Brain microvascular endothelial cell (primary cell): ENCODE measurements at regions not wholly inside any gene's neighbourhood (a gene's known extent, or its start where the extent isn't known, plus 50 kb on each side); places are given as distances from the start of the nearest gene placed in this dataset.

Source experiments
- DNase-seq: peaks from one replicate; pipeline ENCODE4 v3.0.0-alpha.2; 2020
- H3K27ac ChIP-seq: fragments of 250-450 bp; sonication (Bioruptor Pico); 2 replicates; pipeline ENCODE4 v1.5.1; 2020; ENCODE audit warnings: mild to moderate bottlenecking, moderate library complexity
- H3K27me3 ChIP-seq: fragments of 250-450 bp; sonication (Bioruptor Pico); replicated peaks from 2 replicates; pipeline ENCODE4 v1.5.1; 2020; ENCODE audit warnings: mild to moderate bottlenecking
- H3K36me3 ChIP-seq: fragments of 250-450 bp; sonication (Bioruptor Pico); replicated peaks from 2 replicates; pipeline ENCODE4 v1.5.1; 2020; ENCODE audit warnings: mild to moderate bottlenecking
- H3K4me3 ChIP-seq: 2 replicates; pipeline ENCODE4 v1.5.1; 2011; ENCODE audit warnings: low read depth, mild to moderate bottlenecking, control low read depth, low read length, moderate library complexity
- in situ Hi-C: cut with HindIII; loops from 2 replicates; pipeline ENCODE4 v1.10.0; 2017; ENCODE audit warnings: low sequenced_read_pairs, low pct_ligation_motif_present
- TF ChIP-seq, protein P1 (sequence below): IDR thresholded peaks from 2 replicates; pipeline ENCODE4 v1.5.1; 2011; ENCODE audit warnings: low read depth, mild to moderate bottlenecking, moderate library complexity, low read length, control low read depth, inconsistent platforms; ENCODE audit errors: missing control alignments

DNA sequence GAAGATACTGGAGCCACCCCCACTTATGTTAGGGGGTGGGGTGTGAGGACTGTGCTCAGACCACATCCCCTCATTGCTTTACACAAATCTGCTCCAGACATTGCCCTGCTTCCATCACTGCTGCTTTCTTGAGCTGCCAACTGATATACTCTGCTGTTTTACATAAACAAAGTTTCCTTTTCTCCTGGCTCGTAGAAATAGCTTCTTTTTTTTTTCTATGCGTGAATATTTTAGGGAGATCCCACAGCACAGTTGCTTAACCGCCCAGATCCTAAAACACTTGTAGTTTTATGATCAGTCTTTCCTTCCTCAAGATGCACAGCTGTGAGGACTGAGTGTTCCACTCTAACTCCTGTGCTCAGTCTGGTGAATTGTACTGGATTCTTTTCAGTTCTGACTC is 768.4 kb downstream of the PCDH18 start:
- TF ChIP-seq, protein P1, sequence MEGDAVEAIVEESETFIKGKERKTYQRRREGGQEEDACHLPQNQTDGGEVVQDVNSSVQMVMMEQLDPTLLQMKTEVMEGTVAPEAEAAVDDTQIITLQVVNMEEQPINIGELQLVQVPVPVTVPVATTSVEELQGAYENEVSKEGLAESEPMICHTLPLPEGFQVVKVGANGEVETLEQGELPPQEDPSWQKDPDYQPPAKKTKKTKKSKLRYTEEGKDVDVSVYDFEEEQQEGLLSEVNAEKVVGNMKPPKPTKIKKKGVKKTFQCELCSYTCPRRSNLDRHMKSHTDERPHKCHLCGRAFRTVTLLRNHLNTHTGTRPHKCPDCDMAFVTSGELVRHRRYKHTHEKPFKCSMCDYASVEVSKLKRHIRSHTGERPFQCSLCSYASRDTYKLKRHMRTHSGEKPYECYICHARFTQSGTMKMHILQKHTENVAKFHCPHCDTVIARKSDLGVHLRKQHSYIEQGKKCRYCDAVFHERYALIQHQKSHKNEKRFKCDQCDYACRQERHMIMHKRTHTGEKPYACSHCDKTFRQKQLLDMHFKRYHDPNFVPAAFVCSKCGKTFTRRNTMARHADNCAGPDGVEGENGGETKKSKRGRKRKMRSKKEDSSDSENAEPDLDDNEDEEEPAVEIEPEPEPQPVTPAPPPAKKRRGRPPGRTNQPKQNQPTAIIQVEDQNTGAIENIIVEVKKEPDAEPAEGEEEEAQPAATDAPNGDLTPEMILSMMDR: no peak
- no peak overlapping the region for H3K27ac ChIP-seq

DNA sequence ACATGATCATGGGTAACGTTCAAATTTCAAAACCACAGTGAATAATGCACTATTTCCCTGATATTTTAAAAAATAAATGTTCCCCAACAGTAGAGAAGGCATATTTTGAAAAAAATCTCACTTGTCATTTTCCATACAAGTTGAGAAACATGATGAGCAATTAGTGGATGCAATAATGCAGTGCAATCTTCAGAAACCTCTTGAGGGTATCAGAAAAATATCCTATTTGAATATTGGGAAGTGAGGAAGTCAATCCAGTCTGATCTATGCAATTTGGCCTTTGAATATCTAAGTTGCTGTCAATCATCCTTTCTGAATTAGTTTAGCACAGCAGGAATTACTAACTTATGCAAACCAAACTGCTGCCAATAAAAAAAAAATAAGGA is 776.8 kb downstream of the PCDH18 start:
- no peak overlapping the region for H3K27ac ChIP-seq
- H3K27me3 ChIP-seq: no peaks in the 10 kb centered on the region
- no peak for DNase-seq
- H3K36me3 ChIP-seq: no peaks in the 10 kb centered on the region
- TF ChIP-seq, protein P1: no peak
- H3K4me3 ChIP-seq: no peak overlapping the region
- in situ Hi-C loops: no loop called here

More for the DNA sequence above, 768.4 kb downstream of the PCDH18 start:
- in situ Hi-C loops: no loop called here
- Histone ChIP-seq H3K4me3 (no peak overlapping the region), H3K27me3 (no peaks in the 10 kb centered on the region), H3K36me3 (no peaks in the 10 kb centered on the region)
- no peak for DNase-seq

DNA sequence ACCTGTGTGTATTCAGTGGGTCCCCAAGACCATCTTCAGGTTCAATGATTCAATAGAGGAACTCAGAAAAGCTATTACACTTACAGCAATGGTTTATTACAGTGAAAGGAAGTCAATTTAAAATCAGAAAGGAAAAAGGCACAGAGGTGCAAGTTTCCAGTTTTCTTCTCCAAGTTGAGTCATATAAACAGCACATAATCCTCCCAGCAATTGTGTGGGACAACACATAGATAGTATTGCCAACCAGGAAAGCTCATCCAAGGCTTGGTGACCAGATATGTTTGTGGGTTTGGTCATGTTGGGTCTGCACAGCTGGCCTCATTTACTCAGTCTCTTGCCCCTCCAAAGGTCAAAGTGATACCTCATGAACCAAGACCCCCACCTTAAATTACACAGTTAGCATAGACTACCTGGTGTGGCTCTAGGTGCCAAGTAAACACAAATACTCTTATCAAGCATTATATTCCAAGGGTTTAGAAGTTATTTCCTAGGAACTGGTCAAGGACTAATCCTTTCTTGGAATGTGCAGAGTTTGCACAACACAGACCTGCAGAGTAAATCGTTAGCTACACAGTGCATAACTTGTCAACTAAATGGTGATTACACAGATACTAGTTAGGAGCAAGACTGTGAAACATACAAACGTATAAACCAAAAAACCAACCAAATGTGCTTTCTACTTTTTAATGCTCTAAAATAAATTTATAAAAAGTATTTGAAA is 777.3 kb downstream of the PCDH18 start:
- H3K27me3 ChIP-seq: no peaks in the 10 kb centered on the region
- no peak for DNase-seq
- H3K4me3 ChIP-seq: no peak overlapping the region
- no peaks in the 10 kb centered on the region for H3K36me3 ChIP-seq
- no peak overlapping the region for H3K27ac ChIP-seq
- in situ Hi-C loops: no loop called here
- TF ChIP-seq, protein P1: no peak

DNA sequence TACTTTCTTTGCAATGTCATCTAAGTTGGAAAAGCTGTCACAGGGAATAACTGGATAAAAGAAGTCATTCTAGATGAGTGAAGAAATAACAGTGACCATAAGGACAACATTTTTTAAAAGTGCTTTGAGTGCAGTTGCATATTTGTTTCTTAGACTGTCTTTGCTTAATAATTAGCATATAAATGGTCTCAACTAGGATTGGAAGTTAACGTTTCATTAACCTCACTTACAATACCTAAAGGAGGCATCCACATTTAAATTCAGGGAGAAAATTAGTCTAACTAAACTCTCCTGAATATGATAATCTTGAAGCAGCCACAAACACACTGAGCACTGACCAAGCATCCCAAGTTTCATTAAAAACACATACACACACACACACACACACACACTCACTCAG is 780.7 kb downstream of the PCDH18 start:
- in situ Hi-C loops: no loop called here
- no peak for DNase-seq

DNA sequence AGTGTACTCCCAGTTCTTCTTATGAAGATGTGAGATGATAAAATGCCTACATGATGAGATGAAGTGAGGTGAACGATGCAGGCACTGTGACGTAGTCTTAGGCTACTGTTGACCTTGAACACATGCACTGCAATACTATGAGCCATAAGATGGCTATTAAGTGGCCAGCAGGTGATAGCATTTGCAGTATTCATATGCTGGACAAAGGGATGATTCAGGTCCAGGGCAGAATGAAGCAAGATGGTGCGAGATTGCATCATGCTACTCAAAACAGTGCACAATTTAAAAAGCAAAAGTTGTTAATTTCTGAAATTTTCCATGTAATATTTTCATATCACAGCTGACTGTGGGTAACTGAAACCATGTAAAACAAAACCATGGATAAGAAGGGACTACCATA is 781.4 kb downstream of the PCDH18 start:
- TF ChIP-seq, protein P1: no peak
- H3K4me3 ChIP-seq: no peak overlapping the region
- no peaks in the 10 kb centered on the region for H3K36me3 ChIP-seq
- no peaks in the 10 kb centered on the region for H3K27me3 ChIP-seq
- in situ Hi-C loops: no loop called here
- DNase-seq: no peak
- H3K27ac ChIP-seq: no peak overlapping the region

More for the DNA sequence above, 780.7 kb downstream of the PCDH18 start:
- H3K27me3 ChIP-seq: no peaks in the 10 kb centered on the region
- no peak overlapping the region for H3K4me3 ChIP-seq
- TF ChIP-seq, protein P1: no peak
- no peak overlapping the region for H3K27ac ChIP-seq
- H3K36me3 ChIP-seq: no peaks in the 10 kb centered on the region

DNA sequence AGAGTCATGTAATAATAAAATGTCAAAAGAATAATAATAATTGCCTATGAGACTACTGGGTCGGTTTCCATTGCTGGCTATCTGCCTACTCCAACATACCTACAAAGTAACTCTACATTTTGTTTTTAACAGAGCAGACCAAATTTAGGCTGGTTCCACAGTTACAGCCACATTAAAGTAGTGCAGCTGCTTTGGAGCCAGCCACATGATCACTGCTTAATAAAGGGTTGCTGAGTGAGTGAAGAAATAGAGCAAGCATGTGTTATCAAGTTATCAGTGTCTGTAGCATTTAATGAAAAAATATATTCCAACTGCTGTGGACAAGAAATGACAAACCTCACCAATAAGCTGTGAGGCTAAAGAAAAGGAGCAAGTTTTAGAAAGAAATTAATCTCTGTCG is 782.3 kb downstream of the PCDH18 start:
- in situ Hi-C loops: no loop called here
- TF ChIP-seq, protein P1: no peak
- no peak overlapping the region for H3K27ac ChIP-seq
- DNase-seq: no peak
- H3K36me3 ChIP-seq: no peaks in the 10 kb centered on the region
- H3K27me3 ChIP-seq: no peaks in the 10 kb centered on the region
- H3K4me3 ChIP-seq: no peak overlapping the region
